ENCODE measurements at regions not wholly inside any gene's neighbourhood (a gene's known extent, or its start where the extent isn't known, plus 50 kb on each side); places are given as distances from the start of the nearest gene placed in this dataset.

- DNase-seq, result no peak
These were observed 369.7 kb downstream of the CDK5RAP2 start for GRCh38 chr9:120210274-120210673.

- no peak for DNase-seq
These were observed 376.9 kb downstream of the CDK5RAP2 start for GRCh38 chr9:120202856-120203654.

- no peak for DNase-seq
These were observed 381.9 kb downstream of the CDK5RAP2 start for GRCh38 chr9:120198027-120198426.

GRCh38 chr9:120197605-120198004 is 382.4 kb downstream of the CDK5RAP2 start:
- DNase-seq, result no peak

- no peak for DNase-seq
These were observed 388.8 kb downstream of the CDK5RAP2 start for GRCh38 chr9:120191141-120191540.

GRCh38 chr9:120187758-120188157 is 392.2 kb downstream of the CDK5RAP2 start:
- no peak for DNase-seq

GRCh38 chr9:120186276-120186675 is 393.7 kb downstream of the CDK5RAP2 start:
- DNase-seq, result no peak

GRCh38 chr9:120184266-120184665 is 395.7 kb downstream of the CDK5RAP2 start:
- DNase-seq, result no peak

- DNase-seq, result no peak
These were observed 396.4 kb downstream of the CDK5RAP2 start for GRCh38 chr9:120183615-120184014.

- DNase-seq, result no peak
These were observed 398.0 kb downstream of the CDK5RAP2 start for GRCh38 chr9:120182011-120182410.

- DNase-seq, result no peak
These were observed 402.8 kb downstream of the CDK5RAP2 start for GRCh38 chr9:120177121-120177520.

- no peak for DNase-seq
These were observed 404.9 kb downstream of the CDK5RAP2 start for GRCh38 chr9:120175031-120175430.

- no peak for DNase-seq
These were observed 418.2 kb downstream of the CDK5RAP2 start for GRCh38 chr9:120161776-120162175.

- DNase-seq, result no peak
These were observed 421.7 kb downstream of the CDK5RAP2 start for GRCh38 chr9:120158221-120158620.

GRCh38 chr9:120156376-120156775 is 423.6 kb downstream of the CDK5RAP2 start:
- DNase-seq, result no peak

GRCh38 chr9:120153258-120153657 is 426.7 kb downstream of the CDK5RAP2 start:
- no peak for DNase-seq

GRCh38 chr9:120152295-120152694 is 427.7 kb downstream of the CDK5RAP2 start:
- no peak for DNase-seq

- DNase-seq, result no peak
These were observed 428.2 kb downstream of the CDK5RAP2 start for GRCh38 chr9:120151806-120152205.

GRCh38 chr9:120151149-120151548 is 428.8 kb downstream of the CDK5RAP2 start:
- no peak for DNase-seq

- DNase-seq, result no peak
These were observed 441.0 kb downstream of the CDK5RAP2 start for GRCh38 chr9:120138955-120139354.

- DNase-seq, result no peak
These were observed 442.7 kb downstream of the CDK5RAP2 start for GRCh38 chr9:120137186-120137840.

- no peak for DNase-seq
These were observed 443.3 kb downstream of the CDK5RAP2 start for GRCh38 chr9:120136696-120137095.

- DNase-seq, result no peak
These were observed 462.9 kb downstream of the CDK5RAP2 start for GRCh38 chr9:120117081-120117480.

- DNase-seq, result no peak
These were observed 469.4 kb downstream of the CDK5RAP2 start for GRCh38 chr9:120110520-120110919.

GRCh38 chr9:120109242-120109641 is 470.7 kb downstream of the CDK5RAP2 start:
- DNase-seq, result no peak

Data from activated naive CD4-positive, alpha-beta T cell (primary cell).